GM19043 (cell line): ENCODE measurements at regions not wholly inside any gene's neighbourhood (a gene's known extent, or its start where the extent isn't known, plus 50 kb on each side); places are given as distances from the start of the nearest gene placed in this dataset.

ENCODE experiments used
- ATAC-seq: cut with Tn5 transposase; IDR thresholded peaks from one replicate; pipeline ENCODE4 v1.9.1; 2021; ENCODE audit warnings: low read depth; ENCODE audit not compliant: unreplicated experiment

- no peak for ATAC-seq
Observed at GRCh38 chr12:118603610-118604361, 227.4 kb downstream of the SUDS3 start.

GRCh38 chr12:118606690-118607089, 230.3 kb downstream of the SUDS3 start:
- ATAC-seq = no peak

- no peak for ATAC-seq
Observed at GRCh38 chr12:118607831-118608230, 231.5 kb downstream of the SUDS3 start.

GRCh38 chr12:118608770-118609344, 232.5 kb downstream of the SUDS3 start:
- no peak for ATAC-seq

GRCh38 chr12:118611295-118611694, 234.9 kb downstream of the SUDS3 start:
- ATAC-seq = no peak

- ATAC-seq = no peak
Observed at GRCh38 chr12:118611770-118612169, 235.4 kb downstream of the SUDS3 start.

- no peak for ATAC-seq
Observed at GRCh38 chr12:118617611-118618450, 241.5 kb downstream of the SUDS3 start.

GRCh38 chr12:118618695-118619094, 242.3 kb downstream of the SUDS3 start:
- no peak for ATAC-seq

- ATAC-seq = no peak
Observed at GRCh38 chr12:118625050-118625675, 248.8 kb downstream of the SUDS3 start.

GRCh38 chr12:118633071-118633470, 256.7 kb downstream of the SUDS3 start:
- ATAC-seq = no peak

- no peak for ATAC-seq
Observed at GRCh38 chr12:118635276-118635675, 258.9 kb downstream of the SUDS3 start.

- no peak for ATAC-seq
Observed at GRCh38 chr12:118637767-118638370, 261.5 kb downstream of the SUDS3 start.

GRCh38 chr12:118641249-118641648, 264.9 kb downstream of the SUDS3 start:
- ATAC-seq = no peak

GRCh38 chr12:118645219-118645618, 268.9 kb downstream of the SUDS3 start:
- ATAC-seq = no peak

- ATAC-seq = no peak
Observed at GRCh38 chr12:118649765-118650585, 273.6 kb downstream of the SUDS3 start.

GRCh38 chr12:118650586-118650960, 274.2 kb downstream of the SUDS3 start:
- ATAC-seq = no peak

GRCh38 chr12:118651487-118651886, 275.1 kb downstream of the SUDS3 start:
- ATAC-seq = no peak

- ATAC-seq = no peak
Observed at GRCh38 chr12:118655588-118655987, 279.2 kb downstream of the SUDS3 start.

- ATAC-seq = no peak
Observed at GRCh38 chr12:118680356-118680963, 300.9 kb upstream of the SRRM4 start.
